ENCODE measurements at regions not wholly inside any gene's neighbourhood (a gene's known extent, or its start where the extent isn't known, plus 50 kb on each side); places are given as distances from the start of the nearest gene placed in this dataset.

GRCh38 chr4:43238585-43238984 lies 346.1 kb downstream of the GRXCR1 start:
- TF ChIP-seq EZH2 (IDR thresholded peaks at IDR 0.05; ENCODE audit: borderline replicate concordance, low read depth, low read length, poor library complexity, severe bottlenecking) (no peak), CTCF (conservative IDR thresholded peaks at IDR 0.05; ENCODE audit: low read depth, low read length) (no peak)
- H3K9me3 ChIP-seq (ENCODE audit: low read depth, low read length, poor library complexity, severe bottlenecking): peaks cover 24% of the 10 kb centered on the region
- no peaks in the 10 kb centered on the region for H3K36me3 ChIP-seq (ENCODE audit: insufficient read depth, low read length, poor library complexity, severe bottlenecking)
- intact Hi-C loops (cut with micrococcal nuclease; ENCODE audit: unreplicated experiment): no loop called here
- no peak overlapping the region for H3K4me3 ChIP-seq (ENCODE audit: low read depth, low read length, poor library complexity, severe bottlenecking)
- H3K27me3 ChIP-seq (replicated peaks; ENCODE audit: insufficient read depth, low read depth, low read length, poor library complexity): no peaks in the 10 kb centered on the region
- ChIA-PET CTCF (no interaction called here), POLR2A (ENCODE audit: low non-redundant PET) (no interaction called here)
- no TSS peak for BruUV-seq (replicated peaks)
- no peak overlapping the region for H3K27ac ChIP-seq (ENCODE audit: low read depth, low read length, poor library complexity, severe bottlenecking)
- H3K4me1 ChIP-seq (ENCODE audit: insufficient read depth, low read length, poor library complexity, severe bottlenecking): no peaks in the 10 kb centered on the region
- DNase-seq (ENCODE audit: low spot score): no peak

- Histone ChIP-seq H3K4me3 (ENCODE audit: low read depth, low read length, poor library complexity, severe bottlenecking) (no peak overlapping the region), H3K27me3 (replicated peaks; ENCODE audit: insufficient read depth, low read depth, low read length, poor library complexity) (no peaks in the 10 kb centered on the region), H3K4me1 (ENCODE audit: insufficient read depth, low read length, poor library complexity, severe bottlenecking) (no peaks in the 10 kb centered on the region), H3K9me3 (ENCODE audit: low read depth, low read length, poor library complexity, severe bottlenecking) (peaks cover 24% of the 10 kb centered on the region), H3K36me3 (ENCODE audit: insufficient read depth, low read length, poor library complexity, severe bottlenecking) (no peaks in the 10 kb centered on the region), H3K27ac (ENCODE audit: low read depth, low read length, poor library complexity, severe bottlenecking) (no peak overlapping the region)
- intact Hi-C loops (cut with micrococcal nuclease; ENCODE audit: unreplicated experiment): no loop called here
- POLR2A ChIA-PET (ENCODE audit: low non-redundant PET): no interaction called here
- no peak for DNase-seq (ENCODE audit: low spot score)
- no TSS peak for BruUV-seq (replicated peaks)
- CTCF ChIA-PET: no interaction called here
- TF ChIP-seq EZH2 (IDR thresholded peaks at IDR 0.05; ENCODE audit: borderline replicate concordance, low read depth, low read length, poor library complexity, severe bottlenecking): no peak
- TF ChIP-seq CTCF (conservative IDR thresholded peaks at IDR 0.05; ENCODE audit: low read depth, low read length): no peak
These were observed 348.6 kb downstream of the GRXCR1 start for GRCh38 chr4:43241104-43241503.

GRCh38 chr4:43242606-43243005 lies 350.1 kb downstream of the GRXCR1 start:
- no TSS peak for BruUV-seq (replicated peaks)
- ChIA-PET CTCF (no interaction called here), POLR2A (ENCODE audit: low non-redundant PET) (no interaction called here)
- H3K36me3 ChIP-seq (ENCODE audit: insufficient read depth, low read length, poor library complexity, severe bottlenecking): no peaks in the 10 kb centered on the region
- no peak overlapping the region for H3K27ac ChIP-seq (ENCODE audit: low read depth, low read length, poor library complexity, severe bottlenecking)
- intact Hi-C loops (cut with micrococcal nuclease; ENCODE audit: unreplicated experiment): no loop called here
- H3K4me3 ChIP-seq (ENCODE audit: low read depth, low read length, poor library complexity, severe bottlenecking): no peak overlapping the region
- TF ChIP-seq EZH2 (IDR thresholded peaks at IDR 0.05; ENCODE audit: borderline replicate concordance, low read depth, low read length, poor library complexity, severe bottlenecking) (no peak), CTCF (conservative IDR thresholded peaks at IDR 0.05; ENCODE audit: low read depth, low read length) (no peak)
- no peaks in the 10 kb centered on the region for H3K27me3 ChIP-seq (replicated peaks; ENCODE audit: insufficient read depth, low read depth, low read length, poor library complexity)
- DNase-seq (ENCODE audit: low spot score): no peak
- no peaks in the 10 kb centered on the region for H3K4me1 ChIP-seq (ENCODE audit: insufficient read depth, low read length, poor library complexity, severe bottlenecking)
- peaks cover 24% of the 10 kb centered on the region for H3K9me3 ChIP-seq (ENCODE audit: low read depth, low read length, poor library complexity, severe bottlenecking)
